ENCODE measurements at regions not wholly inside any gene's neighbourhood (a gene's known extent, or its start where the extent isn't known, plus 50 kb on each side); places are given as distances from the start of the nearest gene placed in this dataset.

GRCh38 chr10:108902619-108903285 lies 1020.6 kb downstream of the XPNPEP1 start (continued):
- no peak for TF ChIP-seq ETS1 (IDR thresholded peaks at IDR 0.05)
- TF ChIP-seq POLR2AphosphoS5 (IDR thresholded peaks at IDR 0.05; ENCODE audit: low read depth): no peak
- no peak for TF ChIP-seq ZNF462 (CRISPR knock-in tag; IDR thresholded peaks at IDR 0.05)
- no peak for TF ChIP-seq NANOG (IDR thresholded peaks at IDR 0.05; ENCODE audit: borderline replicate concordance)

- peak overlapping the region; percentile 32; the same call in 1 of the 2 replicates for H2AFZ ChIP-seq
- H3K27ac Mint-ChIP-seq: no peak overlapping the region
- H3K36me3 ChIP-seq (ENCODE audit: insufficient read depth): no peaks in the 10 kb centered on the region
- no peaks in the 10 kb centered on the region for H3K79me2 ChIP-seq (replicated peaks; ENCODE audit: insufficient read depth)
- no peak overlapping the region for H3K4me3 Mint-ChIP-seq
- ATAC-seq (no peak), DNase-seq (ENCODE audit: low spot score) (no peak)
- H3K9me3 Mint-ChIP-seq: no peaks in the 10 kb centered on the region
- H3F3A ChIP-seq (replicated peaks; ENCODE audit: low read depth): no peaks in the 10 kb centered on the region
- H3K4me1 ChIP-seq (ENCODE audit: insufficient read depth): no peaks in the 10 kb centered on the region
- no peaks in the 10 kb centered on the region for H3K27me3 Mint-ChIP-seq (ENCODE audit: insufficient read depth, low read depth, poor library complexity)
- no peaks in the 10 kb centered on the region for H4K20me1 ChIP-seq (replicated peaks; ENCODE audit: insufficient read depth)
- H3K4me2 ChIP-seq: no peak overlapping the region
- no peaks in the 10 kb centered on the region for H3K36me3 Mint-ChIP-seq (ENCODE audit: low read depth)
- H3K27me3 ChIP-seq (ENCODE audit: insufficient read depth): no peaks in the 10 kb centered on the region
- H3K4me1 Mint-ChIP-seq: peaks cover 7% of the 10 kb centered on the region
- H3K4me3 ChIP-seq: no peak overlapping the region
- no peaks in the 10 kb centered on the region for H3K9me2 ChIP-seq (ENCODE audit: insufficient read depth)
- no peak overlapping the region for H3K27ac ChIP-seq (ENCODE audit: low read depth)
- TF ChIP-seq EZH2 (IDR thresholded peaks at IDR 0.05; ENCODE audit: low read depth, unreplicated experiment) (no peak), NANOG (IDR thresholded peaks at IDR 0.05; ENCODE audit: borderline replicate concordance) (no peak), POLR2AphosphoS5 (IDR thresholded peaks at IDR 0.05; ENCODE audit: low read depth) (no peak), JUNB (IDR thresholded peaks at IDR 0.05; ENCODE audit: unreplicated experiment) (no peak), EZH2phosphoT487 (IDR thresholded peaks at IDR 0.05; ENCODE audit: unreplicated experiment) (no peak)
These were observed 1021.3 kb downstream of the XPNPEP1 start for GRCh38 chr10:108901781-108902618.

All from GM23338 (cell line).